RCC 7860 (cell line): ENCODE measurements at regions not wholly inside any gene's neighbourhood (a gene's known extent, or its start where the extent isn't known, plus 50 kb on each side); places are given as distances from the start of the nearest gene placed in this dataset.
A peak's percentile ranks its signal among the peaks of the same experiment; 100 is the strongest.

ENCODE experiments used
- DNase-seq: peaks from one replicate; pipeline ENCODE4 v3.0.0-alpha.2; 2015; ENCODE audit warnings: low spot score
- FAIRE-seq: peaks from 2 replicates; lab custom pipeline; 2012; peaks lifted over from hg19 to GRCh38; lab: Jason Lieb, UNC

DNA sequence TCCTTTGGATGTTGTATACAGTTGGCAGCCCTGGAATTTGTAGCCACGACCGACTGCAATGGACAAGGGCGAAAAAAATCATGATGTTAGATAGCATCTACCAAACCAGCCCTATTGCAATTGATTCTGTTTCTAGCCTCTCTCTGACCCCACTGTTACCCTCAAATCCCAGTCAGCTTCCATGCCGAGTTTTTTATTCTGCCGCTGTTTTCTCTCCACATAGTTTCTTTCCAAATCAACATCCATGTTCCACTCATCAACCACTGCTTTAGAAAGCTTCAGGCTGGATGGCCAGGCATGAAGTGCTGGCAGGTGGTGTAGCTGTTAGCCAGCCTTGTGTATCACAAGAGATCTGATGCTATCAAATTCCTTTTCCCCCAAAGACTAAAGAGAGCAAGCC is 272.8 kb downstream of the FIGN start:
- no peak for DNase-seq
- FAIRE-seq: no peak

DNA sequence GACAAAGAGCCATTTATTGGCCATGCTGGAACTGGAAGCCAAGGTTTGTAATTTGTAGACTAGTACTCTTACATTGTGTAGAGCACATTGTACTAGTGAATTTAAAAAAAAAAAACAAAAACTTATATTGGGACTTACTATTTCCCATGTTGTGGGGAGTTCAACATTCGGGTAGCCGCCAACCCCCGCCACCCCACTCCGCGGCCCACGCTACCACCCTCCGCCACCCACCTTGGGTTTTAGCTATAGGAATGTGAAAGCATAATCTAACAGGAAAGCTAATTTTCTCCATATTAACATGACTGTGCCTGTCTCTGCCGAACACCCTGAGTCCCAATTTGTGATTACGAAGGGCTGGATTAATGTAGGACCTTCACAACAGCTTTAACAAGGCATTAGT is 275.8 kb downstream of the FIGN start:
- FAIRE-seq (no peak), DNase-seq (no peak)

DNA sequence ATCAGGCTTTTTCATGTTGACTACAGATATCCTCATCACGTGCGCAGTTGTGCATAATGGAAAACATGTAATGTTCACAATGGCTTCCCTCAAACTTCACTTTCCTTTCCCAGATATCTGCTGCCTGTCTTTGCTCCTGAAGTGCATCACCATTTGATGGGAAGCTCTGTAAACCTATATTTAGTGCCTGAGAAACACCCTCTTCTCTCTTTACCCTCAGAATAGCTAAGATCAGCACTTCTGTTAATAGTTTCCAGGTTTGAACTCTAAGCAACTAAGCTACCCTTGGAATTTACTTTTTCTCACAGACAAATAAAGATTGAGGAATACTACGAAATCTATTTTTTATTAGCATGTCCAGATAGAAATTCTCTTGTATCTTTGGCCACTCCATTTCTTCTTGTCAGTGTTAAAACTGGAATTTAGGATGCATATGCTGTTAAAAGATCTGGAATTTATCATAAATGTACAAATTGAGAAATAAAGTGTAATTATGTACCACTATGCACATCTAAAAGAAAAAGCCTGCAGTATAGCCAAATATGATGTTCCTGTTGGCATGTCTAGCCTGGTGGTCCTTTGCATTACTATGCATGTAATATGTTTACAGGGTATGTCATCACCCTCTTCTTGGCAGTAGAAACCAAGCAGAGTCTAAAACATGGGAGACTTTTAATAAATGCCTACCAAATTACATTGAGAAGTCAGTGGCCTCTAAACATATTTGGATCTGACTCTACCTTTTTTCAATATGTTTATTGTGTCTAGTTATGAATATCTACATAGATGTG is 278.7 kb downstream of the FIGN start:
- DNase-seq (no peak), FAIRE-seq (no peak)

DNA sequence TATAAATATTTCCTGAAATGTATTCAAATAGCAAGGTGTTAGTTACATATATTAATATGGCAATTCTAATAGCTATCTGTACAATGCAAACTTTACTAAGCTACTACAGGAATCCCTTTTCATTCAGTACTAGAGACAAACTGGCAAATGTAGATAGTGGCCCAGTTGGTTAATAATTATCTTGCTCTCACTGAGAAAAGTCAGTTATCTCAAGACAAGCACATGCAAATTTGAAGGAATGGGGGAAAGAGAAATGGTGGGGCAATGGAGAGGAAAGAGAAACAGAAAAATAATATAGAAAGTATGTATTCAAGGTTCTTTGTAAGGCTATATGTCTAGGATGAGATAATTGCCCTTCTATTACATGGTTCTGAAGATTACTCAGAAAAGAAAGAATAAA is 280.0 kb downstream of the FIGN start:
- FAIRE-seq: peak; percentile 40
- DNase-seq: no peak

DNA sequence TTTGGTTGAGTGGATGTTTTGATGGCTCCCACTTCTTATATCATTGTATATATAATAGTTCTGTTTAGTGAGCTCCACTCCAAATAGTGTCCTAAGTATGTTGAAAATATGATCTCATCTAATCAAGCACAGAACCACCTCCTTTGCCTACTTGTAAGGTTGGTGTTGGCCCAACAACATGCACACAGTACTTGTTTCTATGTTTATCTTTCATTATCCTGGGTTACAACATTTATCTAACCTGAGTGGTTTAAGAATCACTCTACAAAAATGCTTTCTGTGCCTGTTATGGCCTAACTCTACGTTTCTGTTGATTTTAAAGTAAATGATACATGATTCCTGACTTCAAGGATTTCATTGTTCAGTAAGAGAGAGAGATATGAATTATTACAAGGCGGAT is 281.9 kb downstream of the FIGN start:
- DNase-seq (no peak), FAIRE-seq (no peak)

DNA sequence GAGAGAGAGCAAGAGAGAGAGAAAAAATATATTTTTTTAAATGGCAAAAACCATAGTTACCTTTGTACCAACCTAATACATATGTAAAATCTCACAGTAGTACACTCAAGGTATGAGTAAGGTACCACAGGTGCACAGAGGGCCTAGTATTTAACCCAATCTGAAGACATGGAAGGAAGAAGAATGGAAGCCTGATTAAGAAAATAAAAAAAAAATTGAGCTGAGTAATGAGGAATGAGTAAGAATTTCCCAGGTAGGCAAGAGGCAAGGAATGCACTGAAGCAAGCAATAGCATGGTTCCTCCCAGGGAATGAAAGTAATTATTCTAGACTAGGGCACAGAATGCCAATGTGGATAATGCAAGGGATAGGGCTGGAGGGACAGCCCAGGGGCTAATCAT is 294.2 kb downstream of the FIGN start:
- DNase-seq (no peak), FAIRE-seq (no peak)

DNA sequence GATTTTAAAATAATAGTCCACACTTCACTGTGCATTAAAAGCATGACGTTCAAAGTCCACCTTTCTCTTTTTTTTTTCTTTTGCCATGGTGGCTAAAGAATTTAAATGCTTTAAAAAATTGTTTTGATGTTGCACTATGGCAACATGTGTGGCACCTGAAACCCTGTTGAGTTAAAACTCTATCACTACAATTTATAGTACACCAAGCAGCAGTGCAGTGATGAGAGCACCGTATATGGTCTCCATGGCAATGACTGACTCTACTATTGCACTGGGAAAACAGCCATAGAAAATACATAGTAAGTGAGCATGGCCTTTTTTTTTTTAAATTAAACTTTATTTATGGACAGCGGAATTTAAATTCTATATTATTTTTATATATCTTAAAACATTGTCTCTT is 298.8 kb downstream of the FIGN start:
- DNase-seq (no peak), FAIRE-seq (no peak)

DNA sequence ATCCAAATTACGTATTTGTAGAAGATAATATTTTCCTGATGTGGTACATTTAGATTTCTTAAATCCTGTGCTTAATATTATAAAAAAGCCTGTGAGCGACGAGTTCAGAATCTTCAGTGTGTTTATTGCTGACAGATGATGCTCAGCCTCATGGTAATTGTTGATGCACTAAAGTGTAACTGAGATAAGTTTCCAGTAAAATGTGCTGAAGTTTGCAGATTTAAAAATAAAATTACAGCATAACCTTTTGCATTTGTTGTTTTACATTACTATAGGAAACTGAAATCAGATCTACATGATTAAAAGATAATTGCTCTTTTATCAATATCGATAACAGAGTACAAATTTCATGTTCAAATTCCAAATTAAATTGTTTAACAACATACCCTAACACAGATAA is 307.6 kb downstream of the FIGN start:
- DNase-seq (no peak), FAIRE-seq (no peak)

DNA sequence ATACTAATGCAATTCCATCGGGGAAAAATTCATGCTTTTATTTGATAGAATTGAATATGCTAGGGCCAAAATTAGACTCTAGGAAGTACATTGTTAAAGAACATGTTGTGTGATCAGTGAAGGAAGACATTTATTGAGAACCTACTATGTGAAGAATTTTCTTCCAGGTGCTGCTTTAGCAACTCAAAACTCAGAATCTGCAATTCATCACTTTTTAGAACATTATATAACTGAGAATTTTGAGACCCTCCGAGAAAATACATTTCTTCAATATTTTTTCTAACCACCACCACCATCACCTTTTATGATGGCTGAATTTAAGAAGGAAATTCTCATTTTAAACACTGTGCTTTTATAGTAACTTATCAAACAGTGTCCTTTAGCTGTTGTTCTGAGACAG is 315.2 kb downstream of the FIGN start:
- no peak for FAIRE-seq
- DNase-seq: no peak

DNA sequence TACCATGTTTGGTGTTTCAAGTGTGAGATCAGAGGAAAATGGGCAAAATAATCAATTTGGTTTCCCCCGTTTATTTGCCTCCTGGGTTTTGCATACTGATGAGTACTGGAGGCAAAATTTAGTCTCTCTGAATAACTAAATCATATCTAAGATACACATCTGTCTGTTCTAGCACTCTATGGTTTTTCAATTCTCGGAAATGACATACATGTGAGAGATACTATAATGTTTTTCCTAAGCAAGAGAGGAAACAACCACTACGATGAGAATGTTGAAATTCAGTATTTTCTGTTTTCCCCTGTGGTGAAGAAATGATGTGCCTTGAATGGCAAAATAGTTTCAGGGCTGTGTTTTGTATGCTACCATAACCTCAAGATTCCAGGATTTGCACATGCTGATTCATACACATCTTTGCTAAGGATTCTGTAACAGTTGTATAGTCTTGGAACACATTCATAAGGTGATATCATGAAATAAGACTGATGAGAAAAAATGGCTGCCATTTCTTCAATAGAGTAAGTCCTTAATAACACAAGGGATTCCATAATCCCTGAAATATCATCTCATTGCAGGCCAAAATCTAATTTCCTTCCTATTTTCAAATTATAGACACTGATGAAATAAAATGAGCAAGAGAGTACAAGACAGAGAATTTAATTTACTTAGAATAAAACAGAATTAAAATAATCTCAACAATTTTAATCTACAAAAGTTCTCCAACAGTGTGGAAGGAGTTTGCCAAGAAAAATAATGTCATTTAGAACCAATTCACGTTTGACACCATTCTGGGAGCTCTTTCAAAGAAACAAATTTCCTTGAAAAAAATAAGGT is 316.6 kb downstream of the FIGN start:
- no peak for FAIRE-seq
- no peak for DNase-seq

DNA sequence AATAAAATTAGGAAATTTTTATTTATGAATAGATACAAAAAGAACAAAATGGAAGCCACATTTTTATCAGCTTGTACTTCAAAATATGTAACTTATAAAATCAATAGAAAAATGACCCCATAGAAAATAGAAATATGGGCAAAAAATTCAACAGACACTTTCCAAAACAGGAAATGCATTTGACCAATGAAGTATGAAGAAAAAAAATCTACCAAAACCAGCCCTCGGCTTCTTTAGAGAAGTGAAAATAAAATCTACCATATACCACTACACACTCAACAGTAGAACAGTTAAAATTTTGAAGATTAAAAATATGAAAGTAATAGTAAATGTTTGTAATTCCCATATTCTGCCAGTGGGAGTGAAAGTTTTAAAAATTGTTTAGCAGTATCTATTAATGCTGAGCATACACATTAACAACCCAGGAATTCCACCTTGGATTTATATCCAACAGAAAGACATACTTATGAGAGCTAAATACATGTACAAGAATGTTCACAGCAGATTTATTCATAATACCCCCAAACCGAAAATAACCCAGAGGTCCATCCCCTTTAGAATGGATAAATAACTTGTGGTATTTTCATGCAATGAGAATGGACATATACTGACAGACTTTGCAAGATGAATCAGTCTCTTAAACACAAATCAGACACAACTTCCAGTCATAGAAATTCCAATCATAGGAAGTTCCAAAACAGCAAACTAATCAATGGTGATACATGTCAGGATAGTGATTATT is 318.0 kb downstream of the FIGN start:
- DNase-seq (no peak), FAIRE-seq (no peak)

DNA sequence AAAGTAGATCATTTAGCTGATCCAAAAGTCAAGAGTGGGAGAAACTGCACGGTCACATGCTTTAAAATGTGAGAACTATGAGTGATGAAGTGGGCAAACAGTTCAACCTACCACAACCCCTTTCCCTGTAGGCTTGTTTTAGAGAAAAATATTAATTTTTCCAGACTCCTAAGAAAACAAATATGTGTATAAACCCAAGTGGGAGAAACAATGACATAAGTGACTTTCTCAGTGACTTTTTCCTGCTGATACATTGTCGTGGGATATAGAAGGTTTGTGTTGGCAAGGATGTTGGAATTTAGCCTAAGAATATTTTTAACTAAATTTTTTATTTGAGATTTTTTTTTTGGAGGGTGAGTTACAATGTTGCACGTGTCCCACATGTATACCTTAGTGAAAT is 321.7 kb downstream of the FIGN start:
- no peak for FAIRE-seq
- no peak for DNase-seq

DNA sequence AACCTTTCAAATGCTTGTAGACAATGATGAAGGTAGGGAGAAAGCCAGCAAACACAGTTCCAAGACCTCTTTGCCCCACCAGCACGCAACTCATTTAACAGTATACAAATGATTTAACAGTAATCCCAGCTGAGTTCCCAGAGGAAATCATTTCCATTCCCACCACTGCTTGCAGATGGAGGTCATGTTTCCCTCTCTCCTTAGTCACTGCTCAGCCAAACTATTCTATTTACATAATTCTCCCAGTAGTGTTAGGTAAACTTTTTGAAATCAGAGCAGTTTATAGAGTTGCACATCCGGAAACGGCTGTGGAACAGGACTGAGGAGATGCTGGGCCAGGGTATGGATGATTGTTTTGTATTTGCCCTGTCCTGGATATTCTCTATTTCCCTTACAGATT is 328.5 kb downstream of the FIGN start:
- FAIRE-seq: no peak
- no peak for DNase-seq

DNA sequence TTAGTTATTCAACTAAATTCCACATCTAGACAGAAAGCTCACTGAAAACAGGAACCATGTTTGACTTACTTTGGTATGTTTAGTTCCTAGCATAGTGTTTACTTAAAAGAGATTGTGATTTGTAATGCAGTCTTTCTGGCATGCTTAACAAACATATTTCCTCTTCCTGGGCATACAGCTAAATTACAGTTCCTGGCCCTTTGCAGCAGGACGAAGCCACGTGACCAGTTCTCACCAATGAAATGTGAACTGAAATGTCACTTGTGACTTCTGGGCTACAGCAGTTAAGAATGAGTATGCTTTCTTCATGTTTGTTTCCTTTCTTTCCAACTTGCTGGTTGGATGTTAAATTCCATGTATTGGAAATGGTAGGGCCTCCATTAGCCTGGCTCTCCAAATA is 330.5 kb downstream of the FIGN start:
- DNase-seq: no peak
- no peak for FAIRE-seq

DNA sequence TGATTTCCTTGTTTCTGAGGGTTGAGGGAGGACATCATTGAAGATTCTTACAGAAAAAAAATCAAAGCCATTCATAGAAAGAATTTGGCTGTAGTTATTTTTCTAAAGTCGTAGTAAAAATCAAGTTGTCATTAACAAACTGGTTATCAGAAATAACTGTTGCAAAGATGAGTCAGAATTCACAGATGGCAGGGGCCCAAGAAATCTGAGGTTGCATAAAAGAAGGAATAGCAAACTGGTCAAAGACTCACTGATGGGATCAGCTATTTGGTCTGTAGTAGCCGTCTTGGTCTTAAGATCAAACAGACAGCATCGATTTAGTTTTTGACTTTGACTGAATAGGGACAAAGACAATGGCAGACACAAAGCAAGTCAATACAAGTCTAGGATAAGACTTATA is 334.3 kb downstream of the FIGN start:
- DNase-seq: peak; percentile 37
- peak; percentile 79 for FAIRE-seq

DNA sequence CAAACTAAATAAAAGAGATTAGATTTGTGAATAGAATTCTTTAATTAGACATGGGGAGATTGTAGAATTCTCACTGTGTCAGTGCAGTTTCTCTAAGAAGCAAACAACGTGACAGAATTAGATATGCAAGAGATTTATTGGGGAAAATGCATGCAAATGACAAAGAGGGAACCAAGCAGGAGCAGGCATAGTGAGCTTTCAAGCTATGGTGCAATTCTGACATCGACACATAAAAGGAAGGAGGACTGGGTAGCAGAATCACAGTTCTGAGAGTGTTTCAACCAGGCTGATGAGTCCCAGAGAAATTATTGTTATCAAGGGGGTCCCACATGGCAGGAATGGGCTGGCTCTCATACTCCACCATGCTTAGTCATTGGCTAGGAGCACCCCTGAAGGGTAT is 338.4 kb downstream of the FIGN start:
- no peak for FAIRE-seq

DNA sequence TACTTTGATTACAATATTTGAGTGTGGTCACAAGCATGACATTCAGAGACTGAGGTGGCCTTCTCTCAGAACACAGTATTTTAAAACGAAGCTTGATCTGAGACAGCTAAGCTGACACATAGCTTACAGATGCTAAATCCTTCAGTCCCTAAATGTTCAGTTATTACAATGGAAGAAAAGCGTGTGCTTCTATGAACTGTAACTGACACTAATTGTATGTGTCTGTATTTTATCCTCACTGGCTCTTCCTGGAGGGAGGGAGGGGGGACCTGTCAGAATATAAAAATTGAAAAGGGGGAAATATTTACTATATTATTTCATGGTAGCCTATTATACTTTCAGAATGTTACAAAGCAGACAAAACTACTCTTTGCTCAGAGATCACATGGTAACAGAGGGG is 340.2 kb downstream of the FIGN start:
- FAIRE-seq: no peak
- DNase-seq: no peak

More for the DNA sequence above, 338.4 kb downstream of the FIGN start:
- DNase-seq: no peak

DNA sequence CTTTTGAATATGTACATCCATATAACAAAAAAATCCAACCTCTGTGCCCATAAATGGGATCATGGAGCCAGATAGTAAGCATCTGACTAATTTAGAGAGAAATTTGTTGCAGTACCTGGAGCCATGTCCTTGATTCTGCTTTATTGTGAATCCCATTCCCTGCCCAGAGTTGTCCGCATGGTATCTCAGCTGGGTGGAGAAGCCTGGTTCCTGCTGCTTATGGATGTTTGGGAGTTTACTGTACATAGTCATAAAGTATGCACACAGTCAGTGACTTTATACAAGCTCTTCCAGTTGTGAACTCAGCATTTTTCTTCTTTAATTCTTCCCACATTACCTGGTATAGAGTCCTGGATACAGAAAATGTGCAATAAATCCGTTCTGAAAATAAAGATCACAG is 346.0 kb downstream of the FIGN start:
- no peak for FAIRE-seq
- no peak for DNase-seq

DNA sequence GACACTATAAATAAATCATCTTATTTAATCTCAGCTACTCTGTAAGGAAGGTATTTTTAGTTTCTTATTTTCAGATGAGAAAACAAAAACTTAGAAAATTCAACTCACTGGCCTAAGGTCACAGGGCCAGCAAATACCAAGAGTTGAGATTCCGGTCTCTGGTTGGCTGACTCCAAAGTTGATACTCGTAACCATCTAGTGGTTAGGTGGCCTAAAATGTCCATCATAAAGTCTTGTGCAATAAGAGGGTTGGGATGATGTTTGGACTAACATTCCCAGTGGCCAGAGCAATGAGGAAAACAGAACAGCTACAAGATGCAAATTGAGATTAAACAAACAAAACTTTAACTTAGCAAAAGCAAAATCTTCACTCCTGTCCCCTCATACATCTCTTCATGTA is 360.3 kb downstream of the FIGN start:
- DNase-seq (no peak), FAIRE-seq (no peak)

DNA sequence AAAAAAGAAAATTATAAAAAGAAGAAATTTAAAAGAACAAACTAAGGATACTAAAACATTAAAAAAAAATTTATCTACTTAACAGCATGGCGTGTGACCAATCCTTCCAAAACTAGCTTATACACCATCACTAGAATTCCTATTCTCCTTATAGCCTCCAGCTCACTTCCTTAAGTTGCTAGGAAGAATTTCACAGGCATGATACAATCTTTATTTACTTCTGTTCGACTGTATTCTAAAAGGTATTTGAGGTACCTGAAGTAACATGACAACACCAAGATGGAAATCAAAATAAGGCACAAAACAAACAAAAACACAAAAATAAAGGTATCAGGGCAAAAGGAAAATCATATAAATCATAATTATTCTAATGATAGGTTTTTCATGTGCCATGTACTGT is 360.7 kb downstream of the FIGN start:
- no peak for FAIRE-seq
- DNase-seq: no peak

DNA sequence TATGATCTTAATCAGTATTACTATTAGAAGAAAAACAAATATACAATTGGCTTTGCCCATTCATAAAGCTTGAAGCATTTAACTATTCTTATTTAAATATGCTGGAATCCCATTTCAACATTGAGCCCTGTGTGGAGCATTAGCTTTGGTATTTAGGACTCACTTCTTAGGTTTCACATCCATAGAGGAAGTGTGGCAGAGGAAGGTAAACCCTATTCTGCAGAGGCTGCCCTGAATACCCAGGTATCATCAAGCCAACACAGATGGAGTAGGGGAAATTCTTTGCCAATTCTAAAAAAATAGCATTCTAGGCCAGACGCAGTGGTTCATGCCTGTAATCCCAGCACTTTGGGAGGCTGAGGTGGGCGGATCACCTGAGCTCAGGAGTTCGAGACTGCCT is 361.5 kb downstream of the FIGN start:
- DNase-seq: no peak
- FAIRE-seq: no peak

DNA sequence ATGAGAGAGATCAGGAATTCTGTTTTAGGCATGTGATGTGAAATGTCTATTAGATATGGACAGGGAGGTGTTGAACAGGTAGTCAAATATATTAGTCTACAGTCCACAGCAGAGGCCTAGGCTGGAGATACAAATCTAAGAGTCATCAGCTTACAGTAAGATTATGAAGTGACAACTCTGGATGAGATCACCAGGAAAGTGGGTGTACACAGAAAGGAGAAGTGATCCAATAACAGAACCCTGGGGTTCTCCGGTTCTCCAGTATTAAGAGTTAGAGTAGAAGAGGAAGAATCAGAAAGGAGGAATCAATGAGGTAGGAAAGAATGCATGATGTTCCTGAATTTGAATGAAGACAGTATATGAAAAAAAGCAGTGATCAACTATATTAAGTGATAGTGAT is 362.3 kb downstream of the FIGN start:
- no peak for DNase-seq
- FAIRE-seq: no peak
